Suppressor macrophage treated with lipopolysaccharide for 1 hour (primary cell): ENCODE measurements at regions not wholly inside any gene's neighbourhood (a gene's known extent, or its start where the extent isn't known, plus 50 kb on each side); places are given as distances from the start of the nearest gene placed in this dataset.
"Not testable (repeated sequence)": the region's sequence is repeated elsewhere in the genome, so short reads cannot be mapped to it uniquely, and the experiment has no call there.

Source experiments
- DNase-seq, 3 donors: peaks; one replicate each; pipeline ENCODE4 v3.0.0-alpha.2; 2020 to 2022

DNA sequence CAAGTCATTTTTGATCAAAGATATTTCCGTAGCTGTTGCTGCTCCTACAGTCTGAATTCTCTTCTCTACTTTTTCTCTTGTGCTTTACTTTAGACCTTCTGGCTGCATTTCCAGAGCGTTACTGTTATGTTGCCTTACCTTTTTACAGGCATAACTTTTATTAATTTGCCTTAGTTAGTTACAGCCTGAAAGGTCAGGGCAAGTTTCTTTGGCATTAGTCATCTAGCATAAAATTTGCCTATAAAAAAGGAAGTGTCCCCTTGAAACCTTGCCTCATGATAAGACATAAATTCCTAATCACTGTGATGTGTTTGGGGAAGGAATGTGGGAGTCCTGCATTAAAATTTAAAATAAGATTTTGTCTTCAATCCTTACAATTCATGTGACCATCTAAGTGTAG lies 618.5 kb downstream of the NR2F2 start:
- no peak for DNase-seq

DNA sequence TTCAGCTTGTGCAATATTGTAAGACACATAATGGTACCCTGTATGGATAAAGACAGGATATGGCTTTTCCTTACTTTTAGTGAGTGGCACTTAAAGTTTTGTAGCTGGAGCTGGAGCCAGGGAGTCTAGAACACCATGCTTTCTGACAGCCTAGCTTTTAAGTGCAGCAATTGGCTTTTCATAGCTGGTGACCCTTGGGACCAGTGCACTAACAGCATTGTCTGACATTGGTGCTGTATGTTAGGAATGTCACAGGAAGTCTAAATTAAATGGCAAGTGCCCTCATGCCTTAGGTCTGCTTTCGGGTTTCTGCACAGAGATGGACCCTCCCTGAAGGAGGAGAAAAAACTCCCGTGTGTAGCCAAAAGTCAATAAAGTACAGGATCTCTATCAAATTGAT lies 628.2 kb downstream of the NR2F2 start:
- DNase-seq: no peak

DNA sequence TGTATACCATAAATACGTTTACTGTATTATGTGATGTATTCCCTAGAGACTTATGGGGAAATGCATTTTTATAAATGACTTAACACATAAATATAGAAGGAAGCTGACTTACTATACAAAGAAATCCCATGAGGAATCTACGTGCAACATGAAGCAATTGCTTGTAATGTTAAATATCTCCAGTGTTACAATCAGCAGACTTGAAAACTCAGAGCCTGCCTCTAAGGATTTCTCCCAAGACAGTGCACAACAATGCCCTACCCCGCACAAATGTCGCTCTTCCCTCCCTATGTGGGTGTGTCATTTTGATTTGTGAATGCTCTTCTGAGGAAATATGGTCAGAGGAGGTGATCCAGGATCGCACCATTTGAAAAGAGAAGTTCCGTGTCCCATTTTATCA lies 629.0 kb downstream of the NR2F2 start:
- DNase-seq: no peak

DNA sequence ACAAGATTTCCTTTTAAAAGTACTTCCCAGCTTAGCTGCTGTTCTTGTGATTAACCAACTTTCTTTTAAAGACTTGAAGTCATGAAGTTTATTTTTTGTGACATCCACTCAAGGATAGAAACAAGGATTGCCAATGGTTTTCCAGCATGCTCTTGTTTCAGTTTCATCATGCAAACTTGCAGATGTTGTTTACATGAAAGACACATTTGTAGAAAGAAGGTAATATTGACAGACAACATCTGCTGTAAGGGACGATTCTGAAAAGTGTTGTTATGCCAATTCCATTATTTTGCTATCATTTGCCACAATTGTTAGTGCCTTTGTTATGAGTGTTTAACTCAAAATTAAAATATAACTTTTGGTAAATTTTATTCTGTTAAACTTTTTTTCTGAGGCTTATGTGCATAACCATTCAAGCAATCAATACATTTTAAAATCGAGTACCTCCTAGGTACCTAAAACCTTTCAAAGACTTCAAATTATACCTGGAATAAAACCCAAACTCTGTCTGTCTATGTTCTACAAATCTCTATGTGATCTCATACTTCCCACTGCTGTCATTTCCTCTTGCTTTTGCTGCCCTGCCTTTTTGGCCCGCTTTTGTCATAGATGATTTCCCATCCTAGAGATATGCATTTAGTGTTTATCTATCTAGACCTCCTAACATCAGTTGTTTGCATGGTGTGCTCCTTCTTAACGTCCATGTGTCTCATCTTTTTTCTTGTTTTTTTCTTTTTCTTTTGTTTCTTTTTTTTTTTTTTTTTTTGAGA lies 630.4 kb downstream of the NR2F2 start:
- DNase-seq: no peak

DNA sequence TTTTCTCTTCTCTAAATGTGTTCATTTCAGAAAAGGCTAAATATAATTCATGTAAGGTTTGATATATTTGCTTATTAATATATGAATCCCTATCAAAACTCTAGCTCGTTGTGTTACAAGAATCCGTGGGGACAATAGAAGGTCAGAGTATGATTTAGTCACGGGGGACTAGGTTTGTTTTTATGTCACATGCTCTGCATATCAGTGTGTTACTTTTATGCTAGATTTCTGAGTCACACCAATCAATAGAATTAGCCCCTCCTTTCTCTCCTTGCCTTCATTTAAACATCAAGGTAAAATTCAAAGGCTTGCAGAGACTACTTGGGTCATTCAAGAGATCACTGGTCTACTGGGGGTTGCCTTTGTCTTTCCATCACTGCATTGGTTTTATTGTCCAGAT lies 636.1 kb downstream of the NR2F2 start:
- DNase-seq: no peak

DNA sequence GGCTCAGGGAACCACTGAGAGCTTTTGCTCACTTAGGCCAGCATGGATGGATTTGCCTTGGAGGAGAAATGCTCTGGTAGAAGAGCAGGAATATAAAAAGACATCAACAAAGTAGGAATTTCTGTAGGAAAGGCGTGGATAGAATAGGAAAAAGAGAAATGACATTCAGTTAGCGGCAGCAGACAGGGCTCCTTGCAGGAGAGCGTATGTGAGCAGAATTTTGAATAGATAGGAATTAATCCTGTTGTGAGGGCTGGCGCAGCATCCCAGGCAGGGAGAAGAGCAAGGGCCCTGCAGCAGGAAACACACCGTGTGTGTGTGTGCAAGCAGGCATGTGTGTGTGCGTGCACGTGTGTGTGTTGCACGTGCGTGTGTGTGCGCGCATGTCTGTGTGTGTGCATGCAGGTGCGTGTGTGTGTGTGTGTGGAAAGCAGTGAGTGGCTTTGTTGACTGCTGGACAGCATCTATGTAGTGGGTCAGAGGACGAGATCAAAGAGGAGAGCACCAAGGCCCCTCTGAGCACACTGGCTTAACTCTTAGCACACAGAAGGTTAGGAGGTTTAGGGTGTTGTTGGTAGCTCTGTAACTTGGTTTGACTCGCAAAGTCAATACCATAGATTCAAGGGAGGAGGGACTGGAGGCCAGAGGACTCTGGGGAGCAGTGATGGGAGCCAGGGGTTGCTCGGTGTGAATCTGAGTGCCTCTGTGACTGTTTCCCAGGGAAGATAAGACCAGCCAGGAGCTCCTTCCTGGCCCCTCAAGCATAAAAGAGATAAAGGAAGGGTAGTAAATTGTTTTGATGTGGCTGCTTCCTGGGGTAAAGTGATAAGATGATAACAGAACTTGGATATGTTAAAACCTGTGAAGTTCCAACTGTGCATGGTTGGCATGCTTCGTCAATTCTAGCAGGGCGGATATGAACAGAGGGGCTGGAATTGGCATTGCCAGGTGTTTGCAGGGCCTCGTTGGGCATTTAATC lies 639.5 kb downstream of the NR2F2 start:
- DNase-seq: no peak

DNA sequence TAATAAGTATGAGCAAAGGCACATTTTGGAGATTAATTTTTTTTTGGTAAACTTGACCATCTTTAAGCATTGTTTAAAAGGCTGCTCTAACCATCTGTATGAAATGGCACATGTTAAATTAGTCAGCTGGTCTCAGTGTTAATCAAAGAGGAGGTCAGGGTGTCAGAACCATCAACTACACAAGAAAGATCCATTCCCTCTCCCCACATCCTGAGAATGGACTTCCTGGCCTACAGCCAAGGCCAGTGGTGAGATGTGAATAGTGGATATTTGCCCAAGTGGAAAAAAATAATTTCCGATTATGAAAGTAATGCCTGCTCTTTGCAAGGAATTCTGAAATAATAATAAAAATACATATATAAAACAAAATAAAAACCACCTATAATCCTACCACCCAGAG lies 641.7 kb downstream of the NR2F2 start:
- DNase-seq: no peak

DNA sequence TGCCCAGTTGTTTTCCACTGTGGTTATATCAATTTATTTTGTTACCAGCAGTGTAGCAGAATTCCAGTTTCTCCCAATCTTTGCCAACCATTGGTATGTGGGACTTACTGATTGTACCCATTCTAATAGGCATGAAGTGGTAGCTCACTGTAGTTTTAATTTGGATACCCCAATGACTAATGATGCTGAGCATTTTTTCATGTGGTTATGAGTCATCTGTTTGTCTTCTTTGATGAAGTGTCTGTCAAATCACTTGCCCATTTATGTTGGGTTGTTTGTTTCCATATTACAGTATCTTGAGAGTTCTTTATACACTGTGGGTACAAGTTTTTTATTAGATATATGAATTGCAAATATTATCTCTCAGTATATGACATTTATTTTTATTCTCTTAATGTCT lies 644.3 kb downstream of the NR2F2 start:
- DNase-seq: no peak

DNA sequence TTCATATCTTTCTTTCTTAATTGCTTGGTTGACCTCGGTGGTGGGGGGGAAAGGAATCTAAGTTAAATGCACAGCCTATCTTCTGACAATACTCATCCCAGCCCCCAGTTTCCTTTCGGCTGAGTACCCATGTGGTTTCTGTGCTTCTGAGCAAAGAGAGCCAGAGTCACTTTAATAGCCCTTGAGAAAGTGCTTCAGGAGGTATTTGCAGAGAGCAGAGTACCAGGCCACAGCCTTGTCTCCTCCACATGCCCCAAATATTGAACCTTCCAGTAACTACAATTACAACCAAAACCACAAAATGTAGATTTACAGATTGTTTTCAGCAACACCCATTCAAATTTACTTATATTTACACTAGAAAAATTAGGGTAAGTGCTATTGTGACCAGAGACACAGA lies 647.4 kb downstream of the NR2F2 start:
- DNase-seq: no peak

DNA sequence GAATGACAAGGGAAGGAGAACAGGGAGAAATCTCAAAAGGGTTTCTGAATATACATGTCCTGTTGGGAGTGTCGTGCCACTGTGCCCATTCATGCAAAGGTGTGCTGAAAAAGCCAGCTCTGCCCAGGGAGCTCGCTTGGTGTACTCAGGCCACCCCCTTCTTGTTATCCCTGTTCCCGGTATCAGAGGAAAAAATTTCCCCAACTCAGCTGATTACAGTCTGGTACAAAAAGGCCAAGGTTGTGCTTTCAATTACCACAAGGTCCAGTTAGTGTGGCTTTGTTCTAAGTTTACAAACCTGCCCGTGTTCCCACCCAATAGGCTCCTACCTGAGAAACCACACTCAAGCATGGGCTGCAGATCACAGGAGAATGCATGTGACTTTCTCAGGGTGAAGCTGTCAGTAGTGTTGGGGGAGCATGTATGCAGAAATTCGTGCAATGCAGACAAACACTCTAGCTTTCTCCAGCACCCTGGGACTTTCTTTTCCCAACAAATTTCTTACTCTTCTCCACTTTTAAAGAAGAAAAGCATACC lies 648.5 kb downstream of the NR2F2 start:
- DNase-seq: no peak

DNA sequence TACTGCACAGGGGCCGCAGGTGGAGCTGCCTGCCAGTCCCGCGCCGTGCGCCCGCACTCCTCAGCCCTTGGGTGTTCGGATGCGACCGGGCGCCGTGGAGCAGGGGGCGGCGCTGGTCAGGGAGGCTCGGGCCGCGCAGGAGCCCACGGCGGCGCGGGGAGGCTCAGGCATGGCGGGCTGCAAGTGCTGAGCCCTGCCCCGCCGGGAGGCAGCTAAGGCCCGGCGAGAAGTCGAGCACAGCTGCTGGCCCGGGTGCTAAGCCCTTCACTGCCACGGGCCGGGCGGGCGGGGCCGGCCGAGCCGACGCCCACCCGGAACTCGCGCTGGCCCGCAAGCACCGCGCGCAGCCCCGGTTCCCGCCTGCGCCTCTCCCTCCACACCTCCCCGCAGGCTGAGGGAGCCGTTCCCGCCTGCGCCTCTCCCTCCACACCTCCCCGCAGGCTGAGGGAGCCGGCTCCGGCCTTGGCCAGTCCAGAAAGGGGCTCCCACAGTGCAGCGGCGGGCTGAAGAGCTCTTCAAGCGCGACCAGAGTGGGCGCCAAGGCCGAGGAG lies 653.7 kb downstream of the NR2F2 start:
- not testable (repeated sequence) for DNase-seq

DNA sequence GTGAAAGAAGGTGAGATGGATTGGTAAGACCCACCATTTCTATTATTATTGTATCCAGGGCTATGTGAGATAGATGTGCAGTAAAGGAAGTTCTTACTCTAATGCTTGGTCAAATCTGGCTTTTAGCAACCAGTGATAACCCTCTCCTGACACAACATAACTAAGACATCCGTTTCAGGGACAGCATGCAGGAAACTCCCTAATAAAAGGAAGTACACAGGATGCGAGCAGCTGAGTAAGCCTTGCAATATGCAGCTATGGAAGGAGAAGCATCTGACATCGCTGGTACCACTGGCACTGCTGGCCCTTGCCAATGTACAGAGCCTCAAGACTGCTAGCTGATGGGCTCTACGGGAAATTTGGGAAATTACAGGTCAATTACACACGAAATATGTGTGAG lies 662.3 kb downstream of the NR2F2 start:
- DNase-seq: no peak

DNA sequence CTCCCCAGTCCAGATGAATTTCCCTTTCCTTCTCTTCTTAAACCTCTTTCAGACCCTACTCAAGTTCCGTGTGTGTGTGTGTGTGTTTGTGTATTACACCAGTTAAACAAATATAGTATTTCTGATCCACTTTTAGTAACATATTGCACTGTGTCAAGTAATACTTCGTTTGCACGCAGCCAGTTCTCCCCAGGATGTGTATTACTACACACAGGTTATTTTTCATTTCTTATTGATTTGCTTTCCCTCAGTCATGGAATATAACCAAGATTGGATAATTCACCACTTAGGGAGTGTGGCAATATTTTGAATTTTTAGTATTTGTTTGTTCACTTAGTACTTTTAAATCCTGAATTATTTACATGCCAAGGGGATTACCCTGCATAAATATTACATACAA lies 667.0 kb downstream of the NR2F2 start:
- DNase-seq: no peak

DNA sequence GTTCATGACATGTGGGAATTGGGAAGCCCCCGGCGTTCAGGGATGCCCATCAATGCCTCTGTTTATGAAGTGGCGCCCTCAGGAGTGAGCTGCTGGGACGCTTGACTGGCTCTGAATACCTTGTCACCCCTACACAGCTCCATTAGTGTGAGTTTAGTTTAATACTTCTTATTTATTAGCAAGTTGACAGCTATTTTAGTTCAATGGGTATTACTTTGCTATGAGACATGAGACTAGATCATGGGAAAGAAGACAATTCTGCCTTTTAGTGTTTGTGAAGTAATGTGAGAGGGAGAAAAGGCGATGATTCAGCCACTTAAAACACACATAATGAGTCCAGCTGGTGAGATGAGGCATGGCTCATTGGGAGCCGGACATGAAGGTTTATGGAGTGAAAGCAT lies 678.5 kb downstream of the NR2F2 start:
- DNase-seq: no peak

DNA sequence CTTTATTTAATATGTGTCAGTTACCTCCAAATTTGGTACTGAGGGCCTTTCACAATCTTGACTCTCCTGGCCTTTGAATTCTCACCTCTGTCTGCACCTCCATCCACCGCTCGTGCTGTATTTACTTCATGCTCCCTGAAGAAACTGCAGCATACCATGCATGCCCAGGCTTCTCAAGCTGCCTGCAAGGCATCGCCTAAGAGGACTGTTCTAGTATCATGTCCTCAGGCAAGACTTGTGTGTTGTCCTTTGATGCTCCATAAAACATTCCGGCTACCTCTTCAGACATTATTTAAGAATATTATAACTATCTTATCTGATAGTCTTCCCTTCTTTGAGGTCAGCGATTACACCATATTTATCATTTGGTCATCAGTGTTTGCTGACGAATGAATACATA lies 682.5 kb downstream of the NR2F2 start:
- DNase-seq: no peak

DNA sequence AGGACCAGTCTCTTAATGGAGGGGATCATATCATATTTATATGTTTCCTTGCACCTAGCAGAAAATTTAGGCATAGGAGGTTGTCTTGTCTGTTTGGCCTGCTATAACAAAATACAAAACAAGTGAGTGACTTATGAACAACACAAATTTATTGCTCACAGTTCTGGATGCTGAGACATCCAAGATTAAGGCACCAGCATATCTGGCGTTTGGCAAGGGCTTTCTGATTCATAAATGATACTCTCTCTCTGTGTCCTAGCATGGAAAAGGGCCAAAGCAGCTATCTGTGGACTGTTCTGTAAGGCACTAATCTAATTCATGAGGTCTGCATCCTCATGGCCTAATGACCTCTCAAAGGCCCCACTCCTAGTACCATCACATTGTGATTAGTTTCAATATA lies 683.0 kb downstream of the NR2F2 start:
- DNase-seq: no peak

DNA sequence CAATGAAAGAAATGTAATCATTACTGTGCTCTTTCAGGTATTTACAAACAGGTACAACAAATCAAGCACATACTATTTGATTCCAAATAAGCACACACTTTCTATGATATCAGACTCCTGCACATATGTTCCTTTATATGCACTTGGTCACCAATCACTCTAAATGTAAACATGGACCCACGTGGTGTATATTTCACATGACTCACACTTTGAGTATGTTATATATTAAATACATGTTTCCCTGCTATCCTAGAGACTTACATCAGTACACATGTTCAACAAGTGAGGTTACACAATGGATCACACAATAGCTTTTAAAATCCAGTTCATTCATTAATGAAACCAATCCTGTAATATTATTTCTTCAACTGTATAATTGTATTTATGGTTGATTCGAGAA lies 683.5 kb downstream of the NR2F2 start:
- no peak for DNase-seq

DNA sequence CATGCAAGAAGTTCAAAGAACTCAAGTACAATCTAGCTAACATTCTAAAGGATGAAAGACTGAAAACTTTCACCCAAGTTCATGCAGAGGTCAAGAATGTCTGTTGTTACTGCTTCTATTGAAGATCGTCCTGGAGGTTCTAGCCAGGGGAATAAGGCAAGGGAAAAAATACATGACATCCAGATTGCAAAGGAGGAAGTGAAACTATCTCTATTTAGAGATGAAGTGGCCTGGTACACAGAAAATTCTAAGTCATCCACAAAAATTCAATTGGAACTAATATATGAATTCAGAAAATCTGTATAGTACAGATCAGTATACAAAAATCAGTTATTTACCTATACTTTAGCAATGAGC lies 693.0 kb downstream of the NR2F2 start:
- DNase-seq: no peak

DNA sequence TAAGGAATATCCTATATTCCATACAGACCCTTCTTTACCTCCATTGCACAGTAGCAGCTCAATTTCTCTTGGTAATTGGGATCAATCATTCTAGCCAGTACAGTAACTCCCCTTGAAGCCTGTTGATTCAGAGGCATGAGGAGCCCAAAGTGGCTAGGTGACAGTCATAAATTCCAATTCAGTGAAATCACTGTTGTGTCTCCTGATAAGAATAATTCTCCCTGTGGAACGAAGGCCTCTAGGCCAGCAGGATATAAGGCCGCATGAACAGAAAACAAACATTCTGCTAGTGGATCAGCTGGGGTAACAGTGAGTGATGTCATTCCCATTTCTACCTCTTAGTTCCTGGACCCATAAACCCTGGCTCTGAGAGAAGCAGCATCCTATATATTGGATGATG lies 696.3 kb downstream of the NR2F2 start:
- DNase-seq: no peak

DNA sequence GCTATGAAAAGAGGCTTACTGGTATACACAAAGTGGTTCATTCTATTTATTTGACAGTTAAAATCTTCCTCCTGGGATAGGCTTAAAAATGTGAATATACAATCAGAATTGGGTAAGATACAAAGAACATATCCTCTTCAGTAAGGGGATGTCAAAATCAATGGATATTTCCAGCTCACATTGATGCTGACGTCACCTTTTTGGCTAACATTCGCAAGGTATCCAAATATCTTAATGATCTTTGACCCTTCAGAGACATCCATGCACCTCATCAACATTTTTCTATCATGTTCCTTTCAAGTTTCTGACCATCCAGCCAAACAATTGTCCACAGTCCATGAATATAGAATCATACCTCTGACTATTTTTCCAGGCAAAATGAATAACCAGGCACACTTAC lies 697.3 kb downstream of the NR2F2 start:
- no peak for DNase-seq

DNA sequence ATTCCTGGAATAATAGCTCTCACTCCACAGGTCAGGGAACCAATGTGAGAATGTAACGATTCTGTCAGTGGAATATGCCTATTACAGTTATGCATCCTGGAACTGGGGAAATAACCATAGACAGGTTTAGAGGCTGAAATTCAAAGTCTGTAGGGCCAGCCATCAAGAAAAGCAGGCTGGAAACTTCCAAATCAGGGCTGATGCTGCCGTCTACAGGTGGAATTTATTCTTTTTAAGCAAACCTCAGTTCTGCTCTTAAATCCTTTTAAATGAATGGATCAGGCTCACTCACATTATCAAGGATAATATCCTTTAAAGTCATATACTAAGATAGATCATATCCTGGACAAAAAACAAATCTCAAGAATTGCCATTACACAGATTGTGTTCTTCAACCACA lies 699.8 kb downstream of the NR2F2 start:
- no peak for DNase-seq

DNA sequence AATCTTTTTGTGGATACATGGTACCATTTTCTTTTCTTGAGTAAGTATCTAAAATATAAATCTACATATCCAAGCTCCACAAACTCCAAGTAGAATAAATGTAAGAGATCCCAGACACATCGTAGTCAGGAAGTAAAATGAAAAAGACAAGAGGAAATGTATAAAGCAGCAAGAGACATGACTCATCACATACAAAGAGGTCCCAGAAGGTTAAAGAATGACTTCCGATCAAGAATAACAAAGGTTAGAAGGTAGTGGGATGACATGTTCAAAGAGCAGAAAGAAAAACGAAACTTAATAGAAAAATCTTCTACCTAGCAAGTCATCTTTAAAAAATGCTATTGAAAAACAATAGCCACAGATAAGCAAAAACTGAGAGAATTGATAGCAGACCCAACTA lies 705.8 kb downstream of the NR2F2 start:
- no peak for DNase-seq

DNA sequence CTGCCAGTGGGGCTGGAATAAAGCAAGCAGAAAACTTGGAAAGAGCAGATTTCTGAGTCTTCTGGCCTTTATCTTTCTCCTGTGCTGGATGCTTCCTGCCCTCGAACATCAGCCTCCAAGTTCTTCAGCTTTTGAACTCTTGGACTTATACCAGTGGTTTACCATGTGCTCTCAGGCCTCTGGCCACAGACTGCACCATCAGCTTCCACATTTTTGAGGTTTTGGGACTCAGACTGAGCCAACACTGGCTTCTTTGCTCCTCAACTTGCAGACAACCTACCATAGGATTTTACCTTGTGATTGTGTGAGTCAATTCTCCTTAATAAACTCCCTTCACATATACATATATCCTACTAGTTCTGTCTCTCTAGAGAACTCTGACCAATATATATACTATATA lies 706.6 kb downstream of the NR2F2 start:
- no peak for DNase-seq
